Colon (tissue), 2 donors: ENCODE measurements at regions not wholly inside any gene's neighbourhood (a gene's known extent, or its start where the extent isn't known, plus 50 kb on each side); places are given as distances from the start of the nearest gene placed in this dataset.

ENCODE experiments used
- FAIRE-seq: peaks from 2 replicates; lab custom pipeline; 2012; peaks lifted over from hg19 to GRCh38; lab: Jason Lieb, UNC
- donor health status: control.
- donor health status: control.

GRCh38 chr2:168338803-168339437, 91.5 kb upstream of the STK39 start:
- FAIRE-seq, result no peak

DNA sequence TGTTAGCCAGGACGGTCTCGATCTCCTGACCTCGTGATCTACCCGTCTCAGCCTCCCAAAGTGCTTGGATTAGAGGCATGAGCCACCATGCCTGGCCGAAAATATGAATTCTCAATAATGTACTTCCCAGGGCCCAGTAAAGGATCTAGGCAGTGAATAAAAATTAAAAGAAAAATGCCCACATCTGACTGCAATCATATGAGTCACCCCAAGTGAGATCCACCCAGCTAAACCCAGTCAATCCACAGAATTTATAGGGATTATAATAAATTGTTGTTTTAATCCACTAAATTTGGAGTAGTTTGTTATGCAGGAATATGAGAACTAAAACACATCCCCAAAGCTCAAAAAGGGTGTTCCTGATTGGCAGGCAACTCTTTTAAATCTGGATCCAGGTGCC, 93.5 kb upstream of the STK39 start:
- no peak for FAIRE-seq

DNA sequence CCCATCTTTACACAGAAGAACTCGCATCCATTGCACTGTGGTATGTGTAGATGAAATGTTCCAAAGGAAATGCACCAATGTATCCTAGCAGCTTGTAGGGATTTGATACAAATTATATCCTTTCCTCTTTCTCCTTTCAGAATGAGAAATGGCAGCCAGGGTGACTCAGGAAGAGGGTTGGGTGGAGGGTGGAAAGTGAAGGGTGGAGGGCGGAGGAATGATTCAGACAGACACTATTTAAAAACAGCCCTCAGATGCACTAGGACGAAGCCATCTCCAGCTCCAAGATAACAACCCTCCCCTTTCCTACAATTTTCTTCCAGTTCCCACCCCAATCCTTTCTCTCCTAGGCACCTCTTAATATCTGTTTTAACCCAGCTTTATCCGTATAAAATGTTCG, 96.2 kb upstream of the STK39 start:
- FAIRE-seq, result no peak

DNA sequence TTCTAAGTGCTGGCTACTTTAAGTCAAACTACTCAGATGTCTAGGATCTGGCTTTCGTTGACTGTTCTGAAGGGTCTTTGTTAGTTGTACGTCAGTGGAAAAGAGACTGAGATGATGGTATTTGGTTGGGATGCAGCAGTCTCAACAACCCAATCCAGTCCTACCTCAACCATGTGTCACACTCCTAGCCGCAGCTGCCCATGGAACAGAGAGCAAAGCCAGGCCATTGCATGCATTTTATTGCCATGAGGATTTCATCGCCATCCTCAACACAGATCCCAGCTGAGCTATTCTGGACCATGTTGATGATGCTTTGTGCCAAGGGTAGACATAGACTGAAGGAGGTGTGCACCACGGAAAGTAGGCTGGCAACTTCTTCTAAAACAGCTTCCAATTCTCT, 97.3 kb upstream of the STK39 start:
- no peak for FAIRE-seq

GRCh38 chr2:168345601-168346000, 98.2 kb upstream of the STK39 start:
- no peak for FAIRE-seq

GRCh38 chr2:168346725-168347477, 99.5 kb upstream of the STK39 start:
- peak; percentile 55 for FAIRE-seq

GRCh38 chr2:168348076-168348475, 100.7 kb upstream of the STK39 start:
- no peak for FAIRE-seq

- FAIRE-seq, result no peak
Measured at GRCh38 chr2:168350380-168350779, 103.0 kb upstream of the STK39 start.

GRCh38 chr2:168353251-168353650, 102.8 kb upstream of the CERS6 start:
- FAIRE-seq, result no peak

- no peak for FAIRE-seq
Measured at GRCh38 chr2:168354499-168354898, 101.6 kb upstream of the CERS6 start.

DNA sequence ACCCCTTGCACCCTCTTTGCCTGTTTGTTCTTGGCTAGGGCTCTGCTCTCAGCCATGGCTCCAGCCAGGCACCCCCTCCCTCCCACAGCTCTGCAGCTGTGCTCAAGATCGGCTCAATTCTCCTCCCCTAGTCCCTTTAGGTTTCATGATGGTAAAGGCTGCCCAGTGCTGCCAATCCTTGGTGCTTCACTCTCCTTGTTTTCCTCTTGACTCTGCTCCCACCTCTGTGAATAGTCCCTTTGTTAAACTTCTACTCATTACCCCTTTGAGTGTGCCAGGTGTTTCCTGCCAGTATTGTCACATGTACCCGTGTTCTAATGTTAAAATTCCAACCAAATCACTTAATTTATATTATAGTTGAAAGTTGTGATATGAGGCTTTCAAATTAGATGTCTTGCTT, 101.0 kb upstream of the CERS6 start:
- FAIRE-seq, result no peak

- FAIRE-seq, result no peak
Measured at GRCh38 chr2:168355779-168356476, 100.1 kb upstream of the CERS6 start.

- no peak for FAIRE-seq
Measured at GRCh38 chr2:168356477-168356835, 99.6 kb upstream of the CERS6 start.

DNA sequence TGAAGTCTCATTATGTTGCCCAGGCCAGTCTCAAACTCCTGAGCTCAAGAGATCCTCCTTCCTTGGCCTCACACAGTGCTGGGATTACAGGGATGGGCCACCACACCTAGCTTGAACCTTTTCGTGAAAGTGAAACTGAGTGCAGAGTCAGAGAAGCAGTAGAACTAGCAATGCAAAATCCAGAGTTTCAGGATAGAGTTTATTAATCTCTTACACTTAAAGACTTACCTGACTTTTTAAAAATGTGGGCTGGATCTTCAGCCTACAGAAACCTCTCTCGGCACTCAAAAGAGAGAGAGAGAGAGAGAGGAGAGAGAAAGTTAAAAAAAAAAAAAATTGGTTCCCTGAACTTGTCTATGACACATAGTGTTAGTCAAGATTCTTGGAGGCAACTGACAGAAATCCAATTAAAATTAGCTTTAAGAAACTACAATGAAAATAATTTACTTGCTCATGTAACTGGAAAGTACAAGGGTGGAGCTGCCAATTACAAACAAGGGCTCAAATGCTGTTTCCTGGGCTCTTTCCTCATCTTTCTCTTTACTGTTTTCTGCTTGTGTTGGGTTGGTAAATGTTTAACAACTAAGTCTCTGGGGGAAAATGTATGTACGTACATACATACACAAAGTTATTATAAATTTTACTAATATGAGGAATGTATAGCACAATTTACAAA, 98.1 kb upstream of the CERS6 start:
- peak; percentile 75 for FAIRE-seq

DNA sequence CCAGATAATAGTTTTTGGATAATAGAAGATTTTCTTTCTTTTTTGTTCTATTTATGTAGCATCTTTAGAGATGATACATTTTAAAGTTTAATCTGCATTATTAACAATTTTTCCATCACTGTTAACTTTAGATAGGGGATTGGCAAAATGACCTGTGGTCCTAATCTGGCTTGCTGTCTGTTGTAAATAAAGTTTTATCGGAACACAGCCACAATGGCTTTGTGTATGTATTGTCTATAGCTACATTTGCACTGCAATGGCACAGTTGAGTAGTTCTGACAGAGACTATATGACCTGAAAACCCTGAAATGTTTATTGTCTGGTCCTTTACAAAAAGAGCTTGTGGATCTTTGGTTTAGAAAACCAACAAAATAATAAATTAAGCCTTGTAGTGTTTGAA, 97.0 kb upstream of the CERS6 start:
- no peak for FAIRE-seq

- FAIRE-seq, result no peak
Measured at GRCh38 chr2:168363347-168364092, 92.6 kb upstream of the CERS6 start.

DNA sequence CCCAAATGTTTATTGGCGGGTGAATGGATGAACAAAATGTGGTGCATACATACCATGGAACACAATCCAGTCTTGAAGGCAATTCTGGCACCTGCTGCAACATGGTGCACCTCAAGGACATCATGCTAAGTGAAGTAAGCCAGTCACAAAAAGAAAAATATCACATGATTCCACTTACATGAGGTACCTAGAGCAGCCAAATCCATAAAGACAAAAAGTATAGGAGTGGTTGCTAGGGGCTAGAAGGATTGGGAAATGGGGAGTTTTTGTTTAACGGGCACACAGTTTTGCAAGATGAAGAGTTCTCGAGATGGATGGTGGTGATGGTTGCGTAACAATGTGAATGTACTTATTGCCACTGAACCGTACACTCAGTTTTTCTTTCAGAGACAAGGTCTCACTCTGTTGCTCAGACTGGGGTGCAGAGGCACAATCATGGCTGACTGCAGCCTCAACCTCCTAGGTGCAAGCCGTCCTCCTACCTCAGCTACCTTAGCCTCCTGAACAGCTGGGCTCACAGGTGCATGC, 90.9 kb upstream of the CERS6 start:
- no peak for FAIRE-seq

DNA sequence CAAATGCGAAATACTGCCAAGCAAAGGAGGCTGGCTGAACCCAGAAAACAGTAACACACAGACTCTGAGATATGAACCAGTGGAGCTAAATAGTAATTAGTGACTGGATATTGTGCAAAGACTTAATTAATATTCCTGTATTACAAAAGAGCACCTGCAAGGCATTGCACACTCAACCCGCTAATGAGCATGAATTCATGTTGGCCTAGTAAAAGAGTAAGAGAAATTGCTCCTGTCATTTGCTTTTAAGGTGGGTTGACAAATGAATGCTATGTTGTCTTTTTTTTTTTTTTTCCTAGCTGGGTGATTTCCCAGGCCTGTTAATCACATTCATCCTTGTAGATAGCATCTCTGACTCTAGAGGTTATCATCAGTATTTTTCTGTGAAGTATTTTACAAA, 87.0 kb upstream of the CERS6 start:
- no peak for FAIRE-seq

- FAIRE-seq, result no peak
Measured at GRCh38 chr2:168371273-168372019, 84.6 kb upstream of the CERS6 start.

- FAIRE-seq, result no peak
Measured at GRCh38 chr2:168373468-168373867, 82.6 kb upstream of the CERS6 start.

- peak; percentile 60 for FAIRE-seq
Measured at GRCh38 chr2:168375195-168375798, 80.8 kb upstream of the CERS6 start.
